ENCODE measurements at regions not wholly inside any gene's neighbourhood (a gene's known extent, or its start where the extent isn't known, plus 50 kb on each side); places are given as distances from the start of the nearest gene placed in this dataset.

DNA sequence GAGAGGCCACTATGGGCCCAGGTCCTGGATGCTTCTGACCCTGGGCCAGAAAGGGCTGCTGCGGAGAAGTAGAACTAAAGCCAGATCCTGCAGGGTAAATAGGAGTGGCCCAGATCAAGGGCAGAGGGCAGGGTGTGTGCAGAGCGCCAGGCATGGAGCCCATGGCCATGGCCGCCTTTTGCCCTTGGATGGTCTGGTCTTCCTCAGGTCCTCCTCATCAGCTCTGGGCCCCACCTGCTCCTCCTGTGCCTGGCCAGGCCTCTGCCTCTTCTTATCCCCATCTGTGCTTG is 277.6 kb downstream of the BRD1 start:
- in situ Hi-C loops (cut with MboI; ENCODE audit: low sequenced_read_pairs) (no loop called here), dilution Hi-C loops (cut with HindIII; ENCODE audit: low sequenced_read_pairs, unreplicated experiment) (no loop called here), intact Hi-C loops (cut with micrococcal nuclease) (no loop called here)
- Histone ChIP-seq H3K9me3 (ENCODE audit: control insufficient read depth, insufficient read depth, low read length) (peaks cover 75% of the 10 kb centered on the region), H3K9ac (ENCODE audit: low read depth, low read length) (no peak overlapping the region), H4K5ac (ENCODE audit: low read depth, low read length) (no peak overlapping the region), H3K27me3 (ENCODE audit: control insufficient read depth, insufficient read depth, low read length) (no peaks in the 10 kb centered on the region), H3K56ac (ENCODE audit: extremely low read depth, insufficient read depth, low read length) (no peak overlapping the region), H2BK15ac (ENCODE audit: low read depth, low read length) (no peak overlapping the region), H3K4me3 (ENCODE audit: insufficient read depth, low read depth, low read length) (no peak overlapping the region), H2AK5ac (ENCODE audit: low read depth, low read length) (no peak overlapping the region), H2BK20ac (ENCODE audit: low read depth, low read length) (no peak overlapping the region), H2BK5ac (ENCODE audit: low read depth, low read length, poor library complexity, severe bottlenecking) (no peak overlapping the region), H2AFZ (replicated peaks; ENCODE audit: low read length, poor library complexity) (no peak overlapping the region), H4K20me1 (ENCODE audit: insufficient read depth, low read length) (no peaks in the 10 kb centered on the region), H3K4me2 (ENCODE audit: low read depth, low read length) (no peak overlapping the region), H3K4ac (ENCODE audit: low read depth, low read length) (no peak overlapping the region), H3K36me3 (ENCODE audit: control insufficient read depth, insufficient read depth, low read length) (no peaks in the 10 kb centered on the region), H3K79me1 (ENCODE audit: low read depth in 1 of 2, low read length in 2 of 2) (no peaks in the 10 kb centered on the region), H2AK9ac (replicated peaks; ENCODE audit: low read depth, low read length, poor library complexity) (no peak overlapping the region), H3K18ac (ENCODE audit: low read depth, low read length) (no peak overlapping the region), H2BK120ac (ENCODE audit: low read depth, low read length) (no peak overlapping the region), H4K91ac (ENCODE audit: insufficient read depth, low read depth, low read length) (no peak overlapping the region), H3K4me1 (ENCODE audit: control insufficient read depth, insufficient read depth, low read length) (no peaks in the 10 kb centered on the region), H3K27ac (ENCODE audit: insufficient read depth, low read length) (no peak overlapping the region), H3K23ac (ENCODE audit: low read depth, low read length) (no peak overlapping the region), H3K14ac (replicated peaks; ENCODE audit: low read depth, low read length) (no peak overlapping the region), H3K9me1 (ENCODE audit: insufficient read depth, low read length) (no peaks in the 10 kb centered on the region), H4K8ac (ENCODE audit: low read depth in 2 of 2, low read length in 2 of 2) (no peak overlapping the region)
- ChIA-PET POLR2A (ENCODE audit: unreplicated experiment) (no interaction called here), CTCF (no interaction called here)
- TF ChIP-seq MXI1 (IDR thresholded peaks at IDR 0.05; ENCODE audit: borderline replicate concordance, low read depth, low read length): no peak
- TF ChIP-seq BHLHE40 (IDR thresholded peaks at IDR 0.05; ENCODE audit: low read depth, low read length): no peak
- no peak for TF ChIP-seq SMC3 (IDR thresholded peaks at IDR 0.05; ENCODE audit: low read depth, low read length)
- no peak for TF ChIP-seq CEBPB (IDR thresholded peaks at IDR 0.05; ENCODE audit: low read depth, low read length)
- TF ChIP-seq USF2 (IDR thresholded peaks at IDR 0.05; ENCODE audit: low read depth, low read length): no peak
- TF ChIP-seq NFE2L2 (IDR thresholded peaks at IDR 0.05; ENCODE audit: low read depth, low read length): no peak
- no peak for TF ChIP-seq RCOR1 (IDR thresholded peaks at IDR 0.05; ENCODE audit: insufficient replicate concordance, low read length)
- TF ChIP-seq MAFK (IDR thresholded peaks at IDR 0.05; ENCODE audit: low read depth, low read length): no peak
- no peak for TF ChIP-seq MAZ (IDR thresholded peaks at IDR 0.05; ENCODE audit: borderline replicate concordance, low read depth, low read length)
- TF ChIP-seq POLR2A (IDR thresholded peaks at IDR 0.05; ENCODE audit: low read depth, low read length): no peak
- TF ChIP-seq, protein P1, sequence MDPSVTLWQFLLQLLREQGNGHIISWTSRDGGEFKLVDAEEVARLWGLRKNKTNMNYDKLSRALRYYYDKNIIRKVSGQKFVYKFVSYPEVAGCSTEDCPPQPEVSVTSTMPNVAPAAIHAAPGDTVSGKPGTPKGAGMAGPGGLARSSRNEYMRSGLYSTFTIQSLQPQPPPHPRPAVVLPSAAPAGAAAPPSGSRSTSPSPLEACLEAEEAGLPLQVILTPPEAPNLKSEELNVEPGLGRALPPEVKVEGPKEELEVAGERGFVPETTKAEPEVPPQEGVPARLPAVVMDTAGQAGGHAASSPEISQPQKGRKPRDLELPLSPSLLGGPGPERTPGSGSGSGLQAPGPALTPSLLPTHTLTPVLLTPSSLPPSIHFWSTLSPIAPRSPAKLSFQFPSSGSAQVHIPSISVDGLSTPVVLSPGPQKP (IDR thresholded peaks at IDR 0.05; ENCODE audit: borderline replicate concordance, low read depth, low read length): no peak
- no peak for TF ChIP-seq RAD21 (IDR thresholded peaks at IDR 0.05; ENCODE audit: low read length)
- TF ChIP-seq FOS (IDR thresholded peaks at IDR 0.05; ENCODE audit: low read depth, low read length): no peak
- no peak for TF ChIP-seq CHD1 (IDR thresholded peaks at IDR 0.05; ENCODE audit: low read depth, low read length)
- TF ChIP-seq, protein P2, sequence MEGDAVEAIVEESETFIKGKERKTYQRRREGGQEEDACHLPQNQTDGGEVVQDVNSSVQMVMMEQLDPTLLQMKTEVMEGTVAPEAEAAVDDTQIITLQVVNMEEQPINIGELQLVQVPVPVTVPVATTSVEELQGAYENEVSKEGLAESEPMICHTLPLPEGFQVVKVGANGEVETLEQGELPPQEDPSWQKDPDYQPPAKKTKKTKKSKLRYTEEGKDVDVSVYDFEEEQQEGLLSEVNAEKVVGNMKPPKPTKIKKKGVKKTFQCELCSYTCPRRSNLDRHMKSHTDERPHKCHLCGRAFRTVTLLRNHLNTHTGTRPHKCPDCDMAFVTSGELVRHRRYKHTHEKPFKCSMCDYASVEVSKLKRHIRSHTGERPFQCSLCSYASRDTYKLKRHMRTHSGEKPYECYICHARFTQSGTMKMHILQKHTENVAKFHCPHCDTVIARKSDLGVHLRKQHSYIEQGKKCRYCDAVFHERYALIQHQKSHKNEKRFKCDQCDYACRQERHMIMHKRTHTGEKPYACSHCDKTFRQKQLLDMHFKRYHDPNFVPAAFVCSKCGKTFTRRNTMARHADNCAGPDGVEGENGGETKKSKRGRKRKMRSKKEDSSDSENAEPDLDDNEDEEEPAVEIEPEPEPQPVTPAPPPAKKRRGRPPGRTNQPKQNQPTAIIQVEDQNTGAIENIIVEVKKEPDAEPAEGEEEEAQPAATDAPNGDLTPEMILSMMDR (conservative IDR thresholded peaks at IDR 0.05; ENCODE audit: low read depth, low read length): no peak
- no peak for TF ChIP-seq RFX5 (IDR thresholded peaks at IDR 0.05; ENCODE audit: low read depth, low read length)
- ATAC-seq (ENCODE audit: low read depth) (no peak), DNase-seq (no peak)
- no TSS peak for BruUV-seq (replicated peaks)
- WGBS, 2 experiments (ENCODE audit: extremely low coverage in 2 of 2, insufficient read length in 1 of 2): no CpG with 5 or more reads among the region's 3 CpGs

Measured in IMR-90 (cell line).